CD4-positive, alpha-beta T cell (primary cell): ENCODE measurements at regions not wholly inside any gene's neighbourhood (a gene's known extent, or its start where the extent isn't known, plus 50 kb on each side); places are given as distances from the start of the nearest gene placed in this dataset.

Experiments
- ATAC-seq: fragments of 200-7000 bp; cut with Tn5 transposase; one replicate; pipeline ENCODE4 v1.10.0; 2022; ENCODE audit warnings: mild to moderate bottlenecking; ENCODE audit not compliant: poor library complexity
- CTCF ChIA-PET: fragments of 350-600 bp; sonication (Branson Sonifier 250); formaldehyde crosslinking; loops from one replicate; lab custom pipeline; 2021; ENCODE audit warnings: antibody characterized with exemption, inconsistent platforms; lab: Charles Lee
- POLR2A ChIA-PET: fragments of 350-600 bp; sonication (Branson Sonifier 250); formaldehyde crosslinking; loops from one replicate; lab custom pipeline; 2021; ENCODE audit warnings: antibody characterized with exemption, inconsistent platforms; lab: Charles Lee
- DNase-seq, 14 experiments: peaks; one replicate each; pipeline ENCODE4 v3.0.0-alpha.2; 2013 to 2020; ENCODE audit warnings: mixed read lengths in 2 of 14
- H3K27ac ChIP-seq, 2 donors: one replicate each; pipeline versions ENCODE4 v1.5.1 to v1.7.0; 2013; ENCODE audit warnings: low read length in 2 of 2, low read depth in 1 of 2, mild to moderate bottlenecking in 1 of 2
- H3K27me3 ChIP-seq, 2 experiments: 1 replicate in 1 of 2; 2 replicates in 1 of 2; pipeline versions ENCODE4 v1.6.1 to v1.7.0; 2013; ENCODE audit warnings: low read length in 2 of 2, control low read depth in 1 of 2, mild to moderate bottlenecking in 1 of 2, moderate library complexity in 1 of 2; ENCODE audit not compliant: insufficient read depth in 2 of 2, control insufficient read depth in 1 of 2
- H3K36me3 ChIP-seq: one replicate; pipeline ENCODE4 v1.6.1; 2013; ENCODE audit warnings: low read length, control low read depth; ENCODE audit not compliant: insufficient read depth
- H3K4me1 ChIP-seq: one replicate; pipeline ENCODE4 v1.6.1; 2013; ENCODE audit warnings: low read length, control low read depth; ENCODE audit not compliant: insufficient read depth
- H3K4me3 ChIP-seq: one replicate; pipeline ENCODE4 v1.5.1; 2013; ENCODE audit warnings: mild to moderate bottlenecking, low read length, moderate library complexity
- H3K9me3 ChIP-seq, 2 experiments: 1 replicate in 1 of 2; 2 replicates in 1 of 2; pipeline versions ENCODE4 v1.6.1 to v1.7.0; 2013; ENCODE audit warnings: low read length in 2 of 2, mild to moderate bottlenecking in 2 of 2, control low read depth in 1 of 2, moderate library complexity in 1 of 2; ENCODE audit not compliant: control insufficient read depth in 1 of 2, insufficient read depth in 1 of 2
- H3K27ac Mint-ChIP-seq: one replicate; pipeline ENCODE4 v1.8.0; 2020; ENCODE audit warnings: mixed read lengths
- H3K27me3 Mint-ChIP-seq: one replicate; pipeline ENCODE4 v1.8.0; 2021; ENCODE audit warnings: mixed read lengths
- H3K36me3 Mint-ChIP-seq: one replicate; pipeline ENCODE4 v1.8.0; 2021; ENCODE audit warnings: low read depth, mixed read lengths
- H3K4me1 Mint-ChIP-seq: one replicate; pipeline ENCODE4 v1.8.0; 2021; ENCODE audit warnings: low read depth, mixed read lengths
- H3K4me3 Mint-ChIP-seq: one replicate; pipeline ENCODE4 v1.8.0; 2020; ENCODE audit warnings: mild to moderate bottlenecking, mixed read lengths
- H3K9me3 Mint-ChIP-seq: one replicate; pipeline ENCODE4 v1.8.0; 2020; ENCODE audit warnings: mixed read lengths
- intact Hi-C, 2 experiments: fragments of 100-400 bp; cut with DNase I in 1 of 2; cut with micrococcal nuclease in 1 of 2; formaldehyde crosslinking; loops; one replicate each; pipeline versions ENCODE4 v1.15.1 to v1.9.0; 2023 to 2025; cut with DNase I, micrococcal nuclease
- TF ChIP-seq, protein P1 (sequence below): fragments of 200-600 bp; IDR thresholded peaks from one replicate; pipeline ENCODE4 v1.8.0; 2022; ENCODE audit warnings: antibody characterized with exemption, mild to moderate bottlenecking

DNA sequence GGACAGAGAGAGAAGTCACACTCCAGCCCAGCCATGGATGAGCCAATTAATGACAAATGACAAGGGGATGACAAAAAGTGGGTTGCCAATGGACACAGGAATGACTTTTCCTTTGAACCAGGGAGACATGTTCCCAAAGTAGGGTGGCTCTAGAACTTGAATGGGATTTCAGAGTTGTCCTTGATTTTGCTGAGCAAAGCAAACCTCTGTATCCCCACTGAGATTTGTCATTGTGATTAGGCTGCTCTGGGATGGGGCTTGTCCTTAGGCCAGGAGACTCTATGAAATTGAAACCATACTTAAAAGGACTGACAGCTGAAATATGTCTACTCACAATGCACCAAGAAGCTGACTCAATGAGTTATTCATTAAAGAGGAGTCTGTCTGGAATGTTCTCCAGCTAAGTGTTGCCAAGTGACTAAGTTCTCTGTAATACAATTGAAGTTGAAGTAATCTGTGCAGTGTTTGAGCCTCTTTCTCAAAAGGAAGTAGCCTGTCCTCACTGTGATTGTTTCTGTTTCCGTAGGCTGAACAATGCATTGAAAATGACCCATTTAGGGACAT is 69.0 kb upstream of the PCDH9 start:
- POLR2A ChIA-PET: no interaction called here
- CTCF ChIA-PET: no interaction called here
- Histone ChIP-seq H3K4me1 (no peaks in the 10 kb centered on the region), H3K9me3 (no peaks in the 10 kb centered on the region), H3K4me3 (no peak overlapping the region), H3K27ac (no peak overlapping the region), H3K27me3 (no peaks in the 10 kb centered on the region), H3K36me3 (no peaks in the 10 kb centered on the region)
- TF ChIP-seq, protein P1, sequence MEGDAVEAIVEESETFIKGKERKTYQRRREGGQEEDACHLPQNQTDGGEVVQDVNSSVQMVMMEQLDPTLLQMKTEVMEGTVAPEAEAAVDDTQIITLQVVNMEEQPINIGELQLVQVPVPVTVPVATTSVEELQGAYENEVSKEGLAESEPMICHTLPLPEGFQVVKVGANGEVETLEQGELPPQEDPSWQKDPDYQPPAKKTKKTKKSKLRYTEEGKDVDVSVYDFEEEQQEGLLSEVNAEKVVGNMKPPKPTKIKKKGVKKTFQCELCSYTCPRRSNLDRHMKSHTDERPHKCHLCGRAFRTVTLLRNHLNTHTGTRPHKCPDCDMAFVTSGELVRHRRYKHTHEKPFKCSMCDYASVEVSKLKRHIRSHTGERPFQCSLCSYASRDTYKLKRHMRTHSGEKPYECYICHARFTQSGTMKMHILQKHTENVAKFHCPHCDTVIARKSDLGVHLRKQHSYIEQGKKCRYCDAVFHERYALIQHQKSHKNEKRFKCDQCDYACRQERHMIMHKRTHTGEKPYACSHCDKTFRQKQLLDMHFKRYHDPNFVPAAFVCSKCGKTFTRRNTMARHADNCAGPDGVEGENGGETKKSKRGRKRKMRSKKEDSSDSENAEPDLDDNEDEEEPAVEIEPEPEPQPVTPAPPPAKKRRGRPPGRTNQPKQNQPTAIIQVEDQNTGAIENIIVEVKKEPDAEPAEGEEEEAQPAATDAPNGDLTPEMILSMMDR: no peak
- no peaks in the 10 kb centered on the region for H3K27me3 Mint-ChIP-seq
- no peaks in the 10 kb centered on the region for H3K36me3 Mint-ChIP-seq
- ATAC-seq: no peak
- no peak overlapping the region for H3K27ac Mint-ChIP-seq
- H3K4me3 Mint-ChIP-seq: no peak overlapping the region
- no peak for DNase-seq
- H3K4me1 Mint-ChIP-seq: no peaks in the 10 kb centered on the region
- intact Hi-C loops: no loop called here
- H3K9me3 Mint-ChIP-seq: peaks cover 4% of the 10 kb centered on the region

DNA sequence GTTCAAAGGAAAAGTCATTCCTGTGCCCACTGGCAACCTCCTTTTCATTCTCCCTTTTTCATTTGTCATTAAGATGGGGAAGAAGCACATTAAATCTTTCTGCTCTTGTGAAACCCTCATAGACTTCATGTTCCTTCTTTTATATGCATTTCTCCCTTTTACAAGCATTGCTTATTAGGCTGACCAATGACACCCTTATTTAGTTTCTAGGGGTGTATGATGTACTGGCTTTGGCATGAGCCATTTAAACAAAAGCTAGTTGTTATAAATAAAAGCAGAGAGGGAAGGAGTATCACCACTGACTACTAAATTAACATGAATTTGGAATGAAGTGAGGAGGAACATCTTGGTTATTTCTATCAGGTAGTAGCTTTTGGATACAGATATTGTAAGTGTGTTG is 68.2 kb upstream of the PCDH9 start:
- Histone ChIP-seq H3K4me3 (no peak overlapping the region), H3K4me1 (no peaks in the 10 kb centered on the region), H3K36me3 (no peaks in the 10 kb centered on the region), H3K27me3 (no peaks in the 10 kb centered on the region), H3K9me3 (no peaks in the 10 kb centered on the region), H3K27ac (no peak overlapping the region)
- no peaks in the 10 kb centered on the region for H3K4me1 Mint-ChIP-seq
- H3K36me3 Mint-ChIP-seq: no peaks in the 10 kb centered on the region
- no peak for DNase-seq
- peaks cover 4% of the 10 kb centered on the region for H3K9me3 Mint-ChIP-seq
- H3K27me3 Mint-ChIP-seq: no peaks in the 10 kb centered on the region
- H3K27ac Mint-ChIP-seq: no peak overlapping the region
- POLR2A ChIA-PET: no interaction called here
- intact Hi-C loops: no loop called here
- no peak for ATAC-seq
- H3K4me3 Mint-ChIP-seq: no peak overlapping the region
- TF ChIP-seq, protein P1: no peak
- CTCF ChIA-PET: no interaction called here

DNA sequence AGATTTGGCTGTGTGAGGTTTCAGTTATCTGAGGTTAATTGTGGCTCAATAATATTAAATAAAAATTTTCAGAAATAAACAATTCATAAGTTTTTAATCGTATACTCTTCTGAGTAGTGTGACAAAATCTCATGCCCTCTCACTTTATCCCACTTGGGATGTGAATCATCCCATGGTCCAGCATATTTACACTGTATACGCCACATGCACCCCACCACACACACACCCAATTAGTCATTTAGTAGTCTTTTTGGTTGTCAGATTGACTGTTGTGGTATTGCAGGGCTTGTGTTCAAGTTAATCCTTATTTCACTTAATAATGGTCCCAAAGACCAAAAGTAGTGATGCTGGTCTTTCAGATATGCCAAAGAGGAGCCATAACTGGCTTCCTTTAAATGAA is 66.4 kb upstream of the PCDH9 start:
- intact Hi-C loops: no loop called here
- Histone ChIP-seq H3K4me3 (no peak overlapping the region), H3K9me3 (no peaks in the 10 kb centered on the region), H3K4me1 (no peaks in the 10 kb centered on the region), H3K27me3 (no peaks in the 10 kb centered on the region), H3K27ac (no peak overlapping the region), H3K36me3 (no peaks in the 10 kb centered on the region)
- no peaks in the 10 kb centered on the region for H3K4me1 Mint-ChIP-seq
- no peak overlapping the region for H3K4me3 Mint-ChIP-seq
- no peaks in the 10 kb centered on the region for H3K36me3 Mint-ChIP-seq
- no peaks in the 10 kb centered on the region for H3K27me3 Mint-ChIP-seq
- ATAC-seq: no peak
- ChIA-PET CTCF (no interaction called here), POLR2A (no interaction called here)
- H3K9me3 Mint-ChIP-seq: peaks cover 4% of the 10 kb centered on the region
- TF ChIP-seq, protein P1: no peak
- no peak for DNase-seq
- H3K27ac Mint-ChIP-seq: no peak overlapping the region
